ENCODE measurements at regions not wholly inside any gene's neighbourhood (a gene's known extent, or its start where the extent isn't known, plus 50 kb on each side); places are given as distances from the start of the nearest gene placed in this dataset.
"Not testable (repeated sequence)": the region's sequence is repeated elsewhere in the genome, so short reads cannot be mapped to it uniquely, and the experiment has no call there.

DNA sequence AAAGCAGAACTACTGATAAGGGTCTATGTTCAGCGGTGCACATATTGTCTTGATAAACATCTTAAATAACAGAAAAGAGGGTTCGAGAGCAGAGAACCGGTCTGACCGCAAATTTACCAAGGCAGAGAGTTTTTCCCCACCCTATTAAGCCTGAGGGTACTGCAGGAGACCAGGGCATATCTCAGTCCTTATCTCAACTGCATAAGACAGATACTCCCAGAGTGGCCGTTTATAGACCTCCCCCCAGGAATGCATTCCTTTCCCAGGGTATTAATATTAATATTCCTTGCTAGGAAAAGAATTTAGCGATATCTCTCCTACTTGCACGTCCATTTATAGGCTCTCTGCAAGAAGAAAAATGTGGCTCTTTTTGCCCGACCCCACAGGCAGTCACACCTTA is 74.3 kb downstream of the CYP26B1 start:
- not testable (repeated sequence) for TF ChIP-seq ZNF335 (CRISPR knock-in tag; IDR thresholded peaks at IDR 0.05); EP300 (IDR thresholded peaks at IDR 0.05; ENCODE audit: low read depth in 2 of 2, low read length in 2 of 2); EP300 (CRISPR knock-in tag; IDR thresholded peaks at IDR 0.05; ENCODE audit: borderline replicate concordance); EZH2 (conservative IDR thresholded peaks at IDR 0.05; ENCODE audit: low read depth, low read length); NFE2L1 (CRISPR knock-in tag; IDR thresholded peaks at IDR 0.05; ENCODE audit: borderline replicate concordance); MAFG (CRISPR knock-in tag; IDR thresholded peaks at IDR 0.05); ELF4 (CRISPR knock-in tag; IDR thresholded peaks at IDR 0.05; ENCODE audit: borderline replicate concordance); ZBTB7A (CRISPR knock-in tag; IDR thresholded peaks at IDR 0.05); ZNF282 (IDR thresholded peaks at IDR 0.05; ENCODE audit: partially characterized antibody); CREB1 (IDR thresholded peaks at IDR 0.05); CREB1 (CRISPR knock-in tag; IDR thresholded peaks at IDR 0.05); ZNF205 (CRISPR knock-in tag; IDR thresholded peaks at IDR 0.05)
- TF ChIP-seq, protein P1, sequence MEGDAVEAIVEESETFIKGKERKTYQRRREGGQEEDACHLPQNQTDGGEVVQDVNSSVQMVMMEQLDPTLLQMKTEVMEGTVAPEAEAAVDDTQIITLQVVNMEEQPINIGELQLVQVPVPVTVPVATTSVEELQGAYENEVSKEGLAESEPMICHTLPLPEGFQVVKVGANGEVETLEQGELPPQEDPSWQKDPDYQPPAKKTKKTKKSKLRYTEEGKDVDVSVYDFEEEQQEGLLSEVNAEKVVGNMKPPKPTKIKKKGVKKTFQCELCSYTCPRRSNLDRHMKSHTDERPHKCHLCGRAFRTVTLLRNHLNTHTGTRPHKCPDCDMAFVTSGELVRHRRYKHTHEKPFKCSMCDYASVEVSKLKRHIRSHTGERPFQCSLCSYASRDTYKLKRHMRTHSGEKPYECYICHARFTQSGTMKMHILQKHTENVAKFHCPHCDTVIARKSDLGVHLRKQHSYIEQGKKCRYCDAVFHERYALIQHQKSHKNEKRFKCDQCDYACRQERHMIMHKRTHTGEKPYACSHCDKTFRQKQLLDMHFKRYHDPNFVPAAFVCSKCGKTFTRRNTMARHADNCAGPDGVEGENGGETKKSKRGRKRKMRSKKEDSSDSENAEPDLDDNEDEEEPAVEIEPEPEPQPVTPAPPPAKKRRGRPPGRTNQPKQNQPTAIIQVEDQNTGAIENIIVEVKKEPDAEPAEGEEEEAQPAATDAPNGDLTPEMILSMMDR (CRISPR knock-in tag; IDR thresholded peaks at IDR 0.05), result not testable (repeated sequence)

All from HepG2 (cell line).